ENCODE measurements at regions not wholly inside any gene's neighbourhood (a gene's known extent, or its start where the extent isn't known, plus 50 kb on each side); places are given as distances from the start of the nearest gene placed in this dataset.

- H3K4me1 ChIP-seq (ENCODE audit: insufficient read depth, poor library complexity, severe bottlenecking): no peaks in the 10 kb centered on the region
- no peak for TF ChIP-seq CTCF (IDR thresholded peaks at IDR 0.05; ENCODE audit: poor library complexity, severe bottlenecking)
- no peak for DNase-seq (ENCODE audit: low spot score)
- no peaks in the 10 kb centered on the region for H3K27me3 ChIP-seq (ENCODE audit: insufficient read depth, poor library complexity, severe bottlenecking)
- H3K4me3 ChIP-seq (ENCODE audit: severe bottlenecking): no peak overlapping the region
- ATAC-seq (ENCODE audit: low read depth): no peak
- no peaks in the 10 kb centered on the region for H3K36me3 ChIP-seq (ENCODE audit: low read depth)
- H3K27ac ChIP-seq (ENCODE audit: poor library complexity, severe bottlenecking): no peak overlapping the region
- no peaks in the 10 kb centered on the region for H3K9me3 ChIP-seq (ENCODE audit: severe bottlenecking)
Observed at GRCh38 chr3:161991901-161992540, 495.4 kb downstream of the OTOL1 start.

GRCh38 chr3:161999846-162000245 lies 503.2 kb downstream of the OTOL1 start:
- Histone ChIP-seq H3K27me3 (ENCODE audit: insufficient read depth, poor library complexity, severe bottlenecking) (no peaks in the 10 kb centered on the region), H3K36me3 (ENCODE audit: low read depth) (no peaks in the 10 kb centered on the region), H3K4me3 (ENCODE audit: severe bottlenecking) (no peak overlapping the region), H3K9me3 (ENCODE audit: severe bottlenecking) (peaks cover 5% of the 10 kb centered on the region), H3K27ac (ENCODE audit: poor library complexity, severe bottlenecking) (no peak overlapping the region), H3K4me1 (ENCODE audit: insufficient read depth, poor library complexity, severe bottlenecking) (no peaks in the 10 kb centered on the region)
- ATAC-seq (ENCODE audit: low read depth) (no peak), DNase-seq (ENCODE audit: low spot score) (no peak)
- no peak for TF ChIP-seq CTCF (IDR thresholded peaks at IDR 0.05; ENCODE audit: poor library complexity, severe bottlenecking)

- H3K9me3 ChIP-seq (ENCODE audit: severe bottlenecking): no peaks in the 10 kb centered on the region
- H3K27ac ChIP-seq (ENCODE audit: poor library complexity, severe bottlenecking): peak overlapping the region; percentile 49
- H3K4me1 ChIP-seq (ENCODE audit: insufficient read depth, poor library complexity, severe bottlenecking): peaks cover 10% of the 10 kb centered on the region
- TF ChIP-seq CTCF (IDR thresholded peaks at IDR 0.05; ENCODE audit: poor library complexity, severe bottlenecking): no peak
- no peak overlapping the region for H3K4me3 ChIP-seq (ENCODE audit: severe bottlenecking)
- DNase-seq (ENCODE audit: low spot score) (no peak), ATAC-seq (ENCODE audit: low read depth) (peak; percentile 75; the same call in 2 of the 3 replicates)
- no peaks in the 10 kb centered on the region for H3K27me3 ChIP-seq (ENCODE audit: insufficient read depth, poor library complexity, severe bottlenecking)
- no peaks in the 10 kb centered on the region for H3K36me3 ChIP-seq (ENCODE audit: low read depth)
Observed at GRCh38 chr3:162007722-162008121, 511.1 kb downstream of the OTOL1 start.

- no peak for DNase-seq (ENCODE audit: low spot score)
- Histone ChIP-seq H3K4me1 (ENCODE audit: insufficient read depth, poor library complexity, severe bottlenecking) (peaks cover 25% of the 10 kb centered on the region), H3K9me3 (ENCODE audit: severe bottlenecking) (no peaks in the 10 kb centered on the region), H3K4me3 (ENCODE audit: severe bottlenecking) (no peak overlapping the region), H3K27ac (ENCODE audit: poor library complexity, severe bottlenecking) (no peak overlapping the region), H3K27me3 (ENCODE audit: insufficient read depth, poor library complexity, severe bottlenecking) (no peaks in the 10 kb centered on the region), H3K36me3 (ENCODE audit: low read depth) (no peaks in the 10 kb centered on the region)
- ATAC-seq (ENCODE audit: low read depth): no peak
- no peak for TF ChIP-seq CTCF (IDR thresholded peaks at IDR 0.05; ENCODE audit: poor library complexity, severe bottlenecking)
Observed at GRCh38 chr3:162012633-162013032, 516.0 kb downstream of the OTOL1 start.

GRCh38 chr3:162014284-162014683 lies 517.7 kb downstream of the OTOL1 start:
- Histone ChIP-seq H3K4me1 (ENCODE audit: insufficient read depth, poor library complexity, severe bottlenecking) (peaks cover 25% of the 10 kb centered on the region), H3K4me3 (ENCODE audit: severe bottlenecking) (no peak overlapping the region)
- TF ChIP-seq CTCF (IDR thresholded peaks at IDR 0.05; ENCODE audit: poor library complexity, severe bottlenecking): no peak

More at GRCh38 chr3:162014284-162014683, 517.7 kb downstream of the OTOL1 start:
- no peaks in the 10 kb centered on the region for H3K27me3 ChIP-seq (ENCODE audit: insufficient read depth, poor library complexity, severe bottlenecking)
- H3K27ac ChIP-seq (ENCODE audit: poor library complexity, severe bottlenecking): peak overlapping the region; percentile 53
- DNase-seq (ENCODE audit: low spot score) (no peak), ATAC-seq (ENCODE audit: low read depth) (peak; percentile 87)
- no peaks in the 10 kb centered on the region for H3K9me3 ChIP-seq (ENCODE audit: severe bottlenecking)
- H3K36me3 ChIP-seq (ENCODE audit: low read depth): no peaks in the 10 kb centered on the region

Measured in RWPE2 (cell line).